Erythroblast (primary cell): ENCODE measurements at regions not wholly inside any gene's neighbourhood (a gene's known extent, or its start where the extent isn't known, plus 50 kb on each side); places are given as distances from the start of the nearest gene placed in this dataset.

Source experiments
- GATA1 ChIP-seq: IDR thresholded peaks from 2 replicates; pipeline ENCODE4 v1.6.1; 2011; ENCODE audit warnings: low read depth, mild to moderate bottlenecking, control low read depth, low read length, moderate library complexity
- POLR2A ChIP-seq: IDR thresholded peaks from 2 replicates; pipeline ENCODE4 v1.6.1; 2011; ENCODE audit warnings: mild to moderate bottlenecking, low read length

- no peak for TF ChIP-seq POLR2A
- no peak for TF ChIP-seq GATA1
Observed at GRCh38 chr4:187190390-187190789, 466.7 kb upstream of the FAT1 start.
